Endothelial cell of umbilical vein (primary cell): ENCODE measurements at regions not wholly inside any gene's neighbourhood (a gene's known extent, or its start where the extent isn't known, plus 50 kb on each side); places are given as distances from the start of the nearest gene placed in this dataset.

Source experiments
- EZH2 ChIP-seq: IDR thresholded peaks from 2 replicates; pipeline ENCODE4 v1.6.1; 2012; ENCODE audit warnings: borderline replicate concordance, low read depth, mild to moderate bottlenecking, moderate library complexity, low read length, inconsistent platforms; ENCODE audit not compliant: severe bottlenecking
- MYC ChIP-seq: IDR thresholded peaks from one replicate; pipeline ENCODE4 v1.6.1; 2011; ENCODE audit warnings: mild to moderate bottlenecking, low read depth, low read length
- TF ChIP-seq, protein P1 (sequence below), 2 donors: IDR thresholded peaks; 1 replicate in 1 of 2; 2 replicates in 1 of 2; pipeline ENCODE4 v1.5.1; 2011; ENCODE audit warnings: low read length in 2 of 2, mild to moderate bottlenecking in 2 of 2, moderate library complexity in 2 of 2, control low read depth in 1 of 2, inconsistent platforms in 1 of 2, low read depth in 1 of 2; ENCODE audit not compliant: insufficient read depth in 1 of 2; ENCODE audit errors: extremely low read depth in 1 of 2

DNA sequence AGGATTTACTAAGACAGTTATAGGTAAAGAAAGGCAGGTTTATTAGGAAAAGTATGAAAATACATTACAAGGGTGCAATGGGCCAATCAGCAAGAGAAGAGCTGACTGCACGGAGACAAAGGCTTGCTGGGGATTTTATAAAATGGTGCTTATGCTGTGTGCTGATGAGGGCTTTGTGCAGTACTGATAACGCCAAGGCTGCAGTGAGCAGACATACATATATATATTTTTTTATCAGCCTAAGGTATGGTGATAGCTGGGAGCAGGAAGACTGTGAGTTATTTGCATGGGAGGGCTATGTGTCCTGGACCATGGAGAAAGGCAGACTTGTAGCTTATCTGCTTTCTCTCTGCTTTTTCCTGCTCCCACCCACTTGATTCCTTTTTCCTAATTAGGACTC, 208.1 kb upstream of the ACTBL2 start:
- TF ChIP-seq, protein P1, sequence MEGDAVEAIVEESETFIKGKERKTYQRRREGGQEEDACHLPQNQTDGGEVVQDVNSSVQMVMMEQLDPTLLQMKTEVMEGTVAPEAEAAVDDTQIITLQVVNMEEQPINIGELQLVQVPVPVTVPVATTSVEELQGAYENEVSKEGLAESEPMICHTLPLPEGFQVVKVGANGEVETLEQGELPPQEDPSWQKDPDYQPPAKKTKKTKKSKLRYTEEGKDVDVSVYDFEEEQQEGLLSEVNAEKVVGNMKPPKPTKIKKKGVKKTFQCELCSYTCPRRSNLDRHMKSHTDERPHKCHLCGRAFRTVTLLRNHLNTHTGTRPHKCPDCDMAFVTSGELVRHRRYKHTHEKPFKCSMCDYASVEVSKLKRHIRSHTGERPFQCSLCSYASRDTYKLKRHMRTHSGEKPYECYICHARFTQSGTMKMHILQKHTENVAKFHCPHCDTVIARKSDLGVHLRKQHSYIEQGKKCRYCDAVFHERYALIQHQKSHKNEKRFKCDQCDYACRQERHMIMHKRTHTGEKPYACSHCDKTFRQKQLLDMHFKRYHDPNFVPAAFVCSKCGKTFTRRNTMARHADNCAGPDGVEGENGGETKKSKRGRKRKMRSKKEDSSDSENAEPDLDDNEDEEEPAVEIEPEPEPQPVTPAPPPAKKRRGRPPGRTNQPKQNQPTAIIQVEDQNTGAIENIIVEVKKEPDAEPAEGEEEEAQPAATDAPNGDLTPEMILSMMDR (IDR thresholded peaks at IDR 0.05; ENCODE audit: extremely low read depth in 1 of 2, insufficient read depth in 1 of 2, low read depth in 1 of 2, low read length in 2 of 2), result no peak
- TF ChIP-seq MYC, result no peak
- TF ChIP-seq EZH2, result no peak
